ENCODE measurements at regions not wholly inside any gene's neighbourhood (a gene's known extent, or its start where the extent isn't known, plus 50 kb on each side); places are given as distances from the start of the nearest gene placed in this dataset.
A peak's percentile ranks its signal among the peaks of the same experiment; 100 is the strongest.

DNA sequence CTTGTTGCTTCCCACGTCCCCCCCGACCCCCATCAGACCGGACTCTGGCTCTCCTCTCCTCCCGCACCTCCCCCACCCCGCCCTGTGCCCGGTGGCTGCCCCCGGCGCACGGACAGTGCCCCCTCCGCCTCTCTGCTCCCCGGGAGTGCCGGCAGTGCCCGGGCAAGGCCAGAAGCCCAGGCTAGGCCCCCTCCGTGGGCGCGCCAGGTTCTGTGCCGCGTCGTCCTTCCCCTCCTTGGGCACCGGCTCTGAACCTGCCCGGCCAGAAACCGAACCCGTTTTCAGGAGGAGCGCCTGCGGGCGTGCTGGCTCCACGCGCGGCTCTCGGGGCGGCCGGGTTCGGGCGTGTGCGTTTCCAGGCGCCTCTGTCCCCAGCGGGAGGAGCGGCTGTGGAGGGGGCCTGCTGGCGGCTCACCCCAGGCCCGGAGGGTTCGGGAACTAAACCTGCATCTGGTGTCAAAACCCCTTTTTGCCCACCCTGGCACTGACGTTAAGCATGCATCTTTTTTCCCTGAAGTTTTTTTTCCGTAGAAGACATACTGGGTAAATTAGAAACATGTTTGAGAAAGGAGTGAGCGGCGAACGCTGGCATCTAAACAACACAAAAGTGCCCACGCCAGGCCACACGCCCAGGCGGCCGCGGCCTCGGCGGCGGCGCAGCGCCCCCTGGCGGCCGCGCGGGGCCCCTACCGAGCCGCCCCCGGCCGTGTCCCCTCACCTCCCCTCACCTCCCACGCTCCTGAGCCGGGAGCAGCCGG, 123.9 kb upstream of the SLC1A4 start:
- Histone ChIP-seq H2AFZ (ENCODE audit: low read length) (peak overlapping the region; percentile 88), H2AK5ac (ENCODE audit: low read depth, low read length) (peak overlapping the region; percentile 85), H3K4me1 (ENCODE audit: control insufficient read depth in 2 of 2, insufficient read depth in 1 of 2, low read depth in 1 of 2, low read length in 2 of 2) (peaks cover 7 to 13% of the 10 kb centered on the region in 2 donors), H3K36me3 (replicated peaks in 1 of 2; ENCODE audit: control insufficient read depth in 2 of 2, insufficient read depth in 2 of 2, low read length in 2 of 2) (no peaks in the 10 kb centered on the region), H2BK120ac (ENCODE audit: low read depth, low read length) (peak overlapping the region; percentile 96), H3K27me3 (ENCODE audit: control insufficient read depth in 3 of 3, insufficient read depth in 3 of 3, low read depth in 1 of 3, low read length in 3 of 3) (peaks cover 0 to 3% (median 0%) of the 10 kb centered on the region in 3 experiments), H2BK5ac (ENCODE audit: low read length) (peak overlapping the region; percentile 95), H4K91ac (ENCODE audit: low read depth, low read length, poor library complexity) (no peak overlapping the region), H3K18ac (ENCODE audit: low read length) (peak overlapping the region; percentile 97), H3K79me1 (ENCODE audit: low read depth, low read length) (no peaks in the 10 kb centered on the region), H3K4ac (ENCODE audit: low read length) (peak overlapping the region; percentile 43), H2BK12ac (ENCODE audit: low read length) (peak overlapping the region; percentile 48), H3K23ac (ENCODE audit: low read depth, low read length, poor library complexity) (peak overlapping the region; percentile 57), H3K9ac (ENCODE audit: low read depth, low read length, poor library complexity) (peak overlapping the region; percentile 88), H3K14ac (ENCODE audit: low read length) (no peak overlapping the region), H3K4me2 (ENCODE audit: insufficient read depth, low read length, poor library complexity, severe bottlenecking) (peak overlapping the region; percentile 98), H3K9me3 (replicated peaks in 1 of 2; ENCODE audit: control insufficient read depth in 2 of 2, insufficient read depth in 1 of 2, low read depth in 1 of 2, low read length in 2 of 2) (peaks cover 3 to 11% of the 10 kb centered on the region in 2 donors), H4K8ac (ENCODE audit: low read depth, low read length) (no peak overlapping the region), H3K4me3 (ENCODE audit: low read length in 2 of 2) (peak overlapping the region; percentile 50 to 72), H2BK15ac (ENCODE audit: low read length) (peak overlapping the region; percentile 50), H3K27ac (replicated peaks; ENCODE audit: low read length) (peak overlapping the region; percentile 92)
- peak; percentile 69 for DNase-seq (ENCODE audit: low spot score)
- WGBS, 2 donors (ENCODE audit: extremely low coverage in 2 of 2, insufficient read length in 2 of 2, insufficient replicate concordance in 1 of 2): no CpG with 5 or more reads among the region's 67 CpGs

DNA sequence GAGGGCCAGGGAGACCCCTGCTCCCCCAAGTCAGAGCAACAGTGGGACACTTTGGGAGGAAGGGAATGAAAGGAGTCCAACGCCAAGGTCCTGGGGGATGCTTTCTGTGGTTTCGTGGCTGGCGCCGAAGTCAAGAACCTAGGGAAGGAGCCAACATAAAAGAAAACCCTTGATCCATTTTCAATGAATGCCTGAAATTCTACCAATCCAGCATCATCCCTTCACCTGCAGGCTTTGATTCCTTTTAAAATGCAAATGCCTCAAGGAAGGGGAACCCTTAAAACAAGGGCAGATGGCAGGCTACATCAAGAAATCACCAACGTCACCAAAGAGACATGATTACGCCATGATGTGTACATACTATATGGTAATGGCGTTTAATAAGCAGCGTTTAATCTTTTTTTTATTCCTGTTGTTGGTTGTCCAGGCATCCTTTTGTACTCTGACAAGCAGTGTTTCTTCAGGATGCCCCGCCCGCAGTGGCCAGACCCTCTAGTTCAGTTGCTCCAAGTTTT, 123.3 kb upstream of the SLC1A4 start:
- Histone ChIP-seq H3K4ac (ENCODE audit: low read length) (no peak overlapping the region), H3K4me2 (ENCODE audit: insufficient read depth, low read length, poor library complexity, severe bottlenecking) (no peak overlapping the region), H2AFZ (ENCODE audit: low read length) (peak overlapping the region; percentile 88), H4K91ac (ENCODE audit: low read depth, low read length, poor library complexity) (no peak overlapping the region), H2BK5ac (ENCODE audit: low read length) (no peak overlapping the region), H3K4me1 (ENCODE audit: control insufficient read depth in 2 of 2, insufficient read depth in 1 of 2, low read depth in 1 of 2, low read length in 2 of 2) (peaks cover 7 to 12% of the 10 kb centered on the region in 2 donors), H3K27ac (replicated peaks; ENCODE audit: low read length) (no peak overlapping the region), H2BK15ac (ENCODE audit: low read length) (no peak overlapping the region), H2AK5ac (ENCODE audit: low read depth, low read length) (no peak overlapping the region), H3K27me3 (ENCODE audit: control insufficient read depth in 3 of 3, insufficient read depth in 3 of 3, low read depth in 1 of 3, low read length in 3 of 3) (peaks cover 0 to 3% (median 0%) of the 10 kb centered on the region in 3 experiments), H2BK12ac (ENCODE audit: low read length) (no peak overlapping the region), H3K4me3 (ENCODE audit: low read length in 2 of 2) (no peak overlapping the region), H3K79me1 (ENCODE audit: low read depth, low read length) (no peaks in the 10 kb centered on the region), H3K9me3 (replicated peaks in 1 of 2; ENCODE audit: control insufficient read depth in 2 of 2, insufficient read depth in 1 of 2, low read depth in 1 of 2, low read length in 2 of 2) (peaks cover 3 to 7% of the 10 kb centered on the region in 2 donors), H3K14ac (ENCODE audit: low read length) (no peak overlapping the region), H3K36me3 (replicated peaks in 1 of 2; ENCODE audit: control insufficient read depth in 2 of 2, insufficient read depth in 2 of 2, low read length in 2 of 2) (no peaks in the 10 kb centered on the region), H2BK120ac (ENCODE audit: low read depth, low read length) (no peak overlapping the region), H3K9ac (ENCODE audit: low read depth, low read length, poor library complexity) (no peak overlapping the region), H3K23ac (ENCODE audit: low read depth, low read length, poor library complexity) (no peak overlapping the region), H3K18ac (ENCODE audit: low read length) (peak overlapping the region; percentile 85), H4K8ac (ENCODE audit: low read depth, low read length) (no peak overlapping the region)
- DNase-seq (ENCODE audit: low spot score): peak; percentile 30
- no CpG with 5 or more reads among the region's 10 CpGs for WGBS, 2 donors (ENCODE audit: extremely low coverage in 2 of 2, insufficient read length in 2 of 2, insufficient replicate concordance in 1 of 2)

DNA sequence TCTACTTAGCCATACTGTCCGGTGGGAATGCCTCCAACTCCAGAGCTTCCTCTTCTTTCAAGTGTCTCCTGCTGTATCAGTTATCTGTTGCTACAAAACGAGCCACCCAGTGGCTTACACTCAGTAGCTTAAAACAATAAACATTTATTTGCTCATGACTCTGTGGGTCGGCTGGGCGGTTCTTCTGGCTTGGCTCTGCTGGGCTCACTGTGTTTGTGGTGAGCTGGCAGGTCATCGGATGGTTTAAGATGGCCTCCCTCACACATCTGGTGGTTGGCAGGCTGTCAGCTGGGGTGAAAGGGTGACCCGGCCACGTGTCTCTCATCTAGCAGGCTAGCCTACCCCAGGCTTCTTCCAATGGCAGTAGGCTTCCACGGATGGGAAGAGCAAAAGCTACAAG, 122.4 kb upstream of the SLC1A4 start:
- H4K91ac ChIP-seq (ENCODE audit: low read depth, low read length, poor library complexity): no peak overlapping the region
- no peak overlapping the region for H3K14ac ChIP-seq (ENCODE audit: low read length)
- H3K79me1 ChIP-seq (ENCODE audit: low read depth, low read length): no peaks in the 10 kb centered on the region
- H3K27me3 ChIP-seq (ENCODE audit: control insufficient read depth in 3 of 3, insufficient read depth in 3 of 3, low read depth in 1 of 3, low read length in 3 of 3): peaks cover 0 to 3% (median 0%) of the 10 kb centered on the region in 3 experiments
- H3K4me3 ChIP-seq (ENCODE audit: low read length in 2 of 2): no peak overlapping the region
- no peak for DNase-seq (ENCODE audit: low spot score)
- H4K8ac ChIP-seq (ENCODE audit: low read depth, low read length): no peak overlapping the region
- peaks cover 7 to 12% of the 10 kb centered on the region in 2 donors for H3K4me1 ChIP-seq (ENCODE audit: control insufficient read depth in 2 of 2, insufficient read depth in 1 of 2, low read depth in 1 of 2, low read length in 2 of 2)
- peak overlapping the region; percentile 3 for H2BK12ac ChIP-seq (ENCODE audit: low read length)
- no CpG with 5 or more reads among the region's 8 CpGs for WGBS, 2 donors (ENCODE audit: extremely low coverage in 2 of 2, insufficient read length in 2 of 2, insufficient replicate concordance in 1 of 2)
- H2AFZ ChIP-seq (ENCODE audit: low read length): no peak overlapping the region
- no peak overlapping the region for H3K27ac ChIP-seq (replicated peaks; ENCODE audit: low read length)
- H3K36me3 ChIP-seq (replicated peaks in 1 of 2; ENCODE audit: control insufficient read depth in 2 of 2, insufficient read depth in 2 of 2, low read length in 2 of 2): no peaks in the 10 kb centered on the region
- no peak overlapping the region for H3K9ac ChIP-seq (ENCODE audit: low read depth, low read length, poor library complexity)
- no peak overlapping the region for H3K4ac ChIP-seq (ENCODE audit: low read length)
- peak overlapping the region; percentile 1 for H2BK5ac ChIP-seq (ENCODE audit: low read length)
- peaks cover 3 to 7% of the 10 kb centered on the region in 2 donors for H3K9me3 ChIP-seq (replicated peaks in 1 of 2; ENCODE audit: control insufficient read depth in 2 of 2, insufficient read depth in 1 of 2, low read depth in 1 of 2, low read length in 2 of 2)
- no peak overlapping the region for H3K23ac ChIP-seq (ENCODE audit: low read depth, low read length, poor library complexity)
- no peak overlapping the region for H2BK15ac ChIP-seq (ENCODE audit: low read length)
- no peak overlapping the region for H2AK5ac ChIP-seq (ENCODE audit: low read depth, low read length)
- no peak overlapping the region for H2BK120ac ChIP-seq (ENCODE audit: low read depth, low read length)
- H3K4me2 ChIP-seq (ENCODE audit: insufficient read depth, low read length, poor library complexity, severe bottlenecking): no peak overlapping the region
- peak overlapping the region; percentile 46 for H3K18ac ChIP-seq (ENCODE audit: low read length)

DNA sequence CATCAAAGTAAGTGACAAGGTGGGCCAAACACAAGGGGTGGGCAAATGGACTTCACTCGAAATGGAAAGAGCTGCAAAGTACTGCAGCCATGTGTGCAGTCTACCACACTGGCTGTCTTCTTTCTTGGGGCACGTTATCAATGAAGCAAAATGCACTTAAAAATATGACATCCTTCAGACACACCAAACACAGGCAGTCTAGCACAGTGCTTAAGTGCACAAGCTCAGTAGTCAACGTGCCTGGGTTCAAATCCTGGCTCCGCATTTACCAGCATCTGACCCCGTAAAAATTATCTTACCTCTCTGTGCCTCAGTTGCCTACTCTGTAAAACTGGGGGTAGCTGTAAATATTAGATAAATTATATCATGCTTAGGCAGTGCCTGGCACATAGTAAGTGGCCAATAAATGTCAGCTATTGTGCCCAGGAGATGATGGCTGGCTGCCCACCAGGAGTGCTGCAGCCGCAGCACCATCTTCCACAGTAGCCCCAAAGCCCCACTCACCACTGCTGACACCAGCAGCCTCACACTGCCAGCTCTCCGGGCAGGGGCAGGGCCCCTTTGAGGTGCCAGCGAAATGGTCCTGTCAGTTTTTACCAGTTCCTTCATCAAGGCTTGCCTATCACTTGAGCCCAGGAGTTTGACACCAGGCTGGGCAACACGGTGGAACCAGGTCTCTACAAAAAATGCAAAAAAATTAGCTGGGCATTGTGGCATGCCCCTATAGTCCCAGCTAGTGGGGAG, 121.8 kb upstream of the SLC1A4 start:
- Histone ChIP-seq H2BK15ac (ENCODE audit: low read length) (no peak overlapping the region), H2AFZ (ENCODE audit: low read length) (no peak overlapping the region), H2BK12ac (ENCODE audit: low read length) (no peak overlapping the region), H2BK5ac (ENCODE audit: low read length) (peak overlapping the region; percentile 1), H3K23ac (ENCODE audit: low read depth, low read length, poor library complexity) (no peak overlapping the region), H4K91ac (ENCODE audit: low read depth, low read length, poor library complexity) (no peak overlapping the region), H3K4me1 (ENCODE audit: control insufficient read depth in 2 of 2, insufficient read depth in 1 of 2, low read depth in 1 of 2, low read length in 2 of 2) (peaks cover 7 to 12% of the 10 kb centered on the region in 2 donors), H3K79me1 (ENCODE audit: low read depth, low read length) (no peaks in the 10 kb centered on the region), H4K8ac (ENCODE audit: low read depth, low read length) (no peak overlapping the region), H3K36me3 (replicated peaks in 1 of 2; ENCODE audit: control insufficient read depth in 2 of 2, insufficient read depth in 2 of 2, low read length in 2 of 2) (no peaks in the 10 kb centered on the region), H3K9me3 (replicated peaks in 1 of 2; ENCODE audit: control insufficient read depth in 2 of 2, insufficient read depth in 1 of 2, low read depth in 1 of 2, low read length in 2 of 2) (peaks cover 3 to 5% of the 10 kb centered on the region in 2 donors), H3K27me3 (ENCODE audit: control insufficient read depth in 3 of 3, insufficient read depth in 3 of 3, low read depth in 1 of 3, low read length in 3 of 3) (peaks cover 0 to 3% (median 0%) of the 10 kb centered on the region in 3 experiments), H2BK120ac (ENCODE audit: low read depth, low read length) (no peak overlapping the region), H3K27ac (replicated peaks; ENCODE audit: low read length) (no peak overlapping the region), H3K18ac (ENCODE audit: low read length) (peak overlapping the region; percentile 46), H3K4ac (ENCODE audit: low read length) (no peak overlapping the region), H3K9ac (ENCODE audit: low read depth, low read length, poor library complexity) (no peak overlapping the region), H2AK5ac (ENCODE audit: low read depth, low read length) (peak overlapping the region; percentile 63), H3K4me3 (ENCODE audit: low read length in 2 of 2) (no peak overlapping the region), H3K14ac (ENCODE audit: low read length) (no peak overlapping the region), H3K4me2 (ENCODE audit: insufficient read depth, low read length, poor library complexity, severe bottlenecking) (no peak overlapping the region)
- no CpG with 5 or more reads among the region's 9 CpGs for WGBS, 2 donors (ENCODE audit: extremely low coverage in 2 of 2, insufficient read length in 2 of 2, insufficient replicate concordance in 1 of 2)
- DNase-seq (ENCODE audit: low spot score): no peak
